ENCODE measurements at regions not wholly inside any gene's neighbourhood (a gene's known extent, or its start where the extent isn't known, plus 50 kb on each side); places are given as distances from the start of the nearest gene placed in this dataset.

GRCh38 chr2:149990965-149991364 lies 403.4 kb upstream of the MMADHC start:
- TF ChIP-seq POLR2A (IDR thresholded peaks at IDR 0.05): no peak
- no peak for TF ChIP-seq CTCF (IDR thresholded peaks at IDR 0.05)
- TF ChIP-seq POLR2AphosphoS5 (IDR thresholded peaks at IDR 0.05): no peak
